ENCODE measurements at regions not wholly inside any gene's neighbourhood (a gene's known extent, or its start where the extent isn't known, plus 50 kb on each side); places are given as distances from the start of the nearest gene placed in this dataset.
"Not testable (repeated sequence)": the region's sequence is repeated elsewhere in the genome, so short reads cannot be mapped to it uniquely, and the experiment has no call there.

DNA sequence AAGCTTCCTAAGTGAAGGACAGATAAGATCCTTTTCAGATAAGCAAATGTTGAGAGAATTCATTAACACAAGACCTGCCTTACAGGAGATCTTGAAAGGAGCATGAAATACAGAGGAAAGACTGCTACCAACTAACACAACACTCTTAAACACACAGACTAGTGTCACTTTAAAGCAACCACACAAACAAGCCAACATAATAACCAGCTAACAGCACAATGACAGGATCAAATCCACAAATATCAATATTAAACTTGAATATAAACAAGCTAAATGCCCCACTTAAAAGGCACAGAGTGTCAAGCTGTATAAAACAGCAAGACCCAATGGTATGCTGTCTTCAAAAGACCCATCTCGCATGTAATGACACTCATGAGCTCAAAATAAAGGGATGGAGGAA, 70.8 kb upstream of the HMGXB4 start:
- DNase-seq: no peak

DNA sequence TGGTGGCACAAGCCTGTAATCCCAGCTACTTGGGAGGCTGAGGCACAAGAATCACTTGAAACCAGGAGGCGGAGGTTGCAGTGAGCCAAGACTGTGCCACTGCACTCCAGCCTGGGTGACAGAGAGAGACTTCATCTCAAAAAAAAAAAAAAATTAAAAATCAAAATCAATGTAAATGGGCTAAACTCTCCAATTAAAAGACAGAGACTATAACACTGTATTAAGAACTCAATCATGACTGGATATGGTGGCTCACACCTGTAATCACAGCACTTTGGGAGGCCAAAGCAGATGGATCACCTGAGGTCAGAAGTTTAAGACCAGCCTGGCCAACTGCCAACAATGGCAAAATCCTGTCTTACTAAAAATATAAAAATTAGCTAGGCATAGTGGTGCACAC, 68.4 kb upstream of the HMGXB4 start:
- DNase-seq: not testable (repeated sequence)

DNA sequence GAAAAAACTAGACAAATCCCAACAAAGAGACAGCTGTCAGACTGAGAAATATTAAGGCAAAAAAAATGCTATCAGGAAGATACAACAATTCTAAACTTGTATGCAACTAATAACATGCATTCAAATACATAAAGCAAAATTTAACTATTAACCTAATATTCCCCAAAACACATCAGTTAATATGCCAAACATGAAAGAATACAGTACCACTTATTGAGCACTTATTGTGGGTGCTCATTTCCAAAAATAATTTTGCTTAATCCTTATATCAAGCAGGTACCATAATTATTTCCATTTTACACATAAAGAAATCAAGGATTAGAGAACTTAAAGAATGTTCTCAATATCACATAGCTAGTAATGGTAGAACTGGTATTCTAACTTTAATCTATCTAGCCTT, 67.7 kb upstream of the HMGXB4 start:
- DNase-seq: no peak

DNA sequence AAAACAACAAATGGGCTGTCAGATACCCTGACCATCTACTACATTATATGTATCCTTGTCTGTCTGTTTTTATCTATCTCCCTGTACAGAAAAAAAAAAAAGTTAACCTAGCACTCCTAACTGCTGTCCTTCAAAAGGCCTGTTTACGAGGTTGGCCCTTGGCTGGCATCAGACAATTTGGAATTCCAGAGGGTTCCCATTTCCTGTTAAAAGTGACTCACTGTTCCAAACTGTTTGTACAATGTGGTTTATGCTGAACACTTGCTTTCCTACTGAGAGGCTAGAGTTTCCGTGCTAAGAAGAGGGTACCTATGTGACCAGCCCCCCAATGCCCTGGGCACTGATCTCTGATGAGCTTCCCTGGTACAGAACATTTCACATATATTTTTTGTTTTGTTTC, 65.9 kb upstream of the HMGXB4 start:
- no peak for DNase-seq

DNA sequence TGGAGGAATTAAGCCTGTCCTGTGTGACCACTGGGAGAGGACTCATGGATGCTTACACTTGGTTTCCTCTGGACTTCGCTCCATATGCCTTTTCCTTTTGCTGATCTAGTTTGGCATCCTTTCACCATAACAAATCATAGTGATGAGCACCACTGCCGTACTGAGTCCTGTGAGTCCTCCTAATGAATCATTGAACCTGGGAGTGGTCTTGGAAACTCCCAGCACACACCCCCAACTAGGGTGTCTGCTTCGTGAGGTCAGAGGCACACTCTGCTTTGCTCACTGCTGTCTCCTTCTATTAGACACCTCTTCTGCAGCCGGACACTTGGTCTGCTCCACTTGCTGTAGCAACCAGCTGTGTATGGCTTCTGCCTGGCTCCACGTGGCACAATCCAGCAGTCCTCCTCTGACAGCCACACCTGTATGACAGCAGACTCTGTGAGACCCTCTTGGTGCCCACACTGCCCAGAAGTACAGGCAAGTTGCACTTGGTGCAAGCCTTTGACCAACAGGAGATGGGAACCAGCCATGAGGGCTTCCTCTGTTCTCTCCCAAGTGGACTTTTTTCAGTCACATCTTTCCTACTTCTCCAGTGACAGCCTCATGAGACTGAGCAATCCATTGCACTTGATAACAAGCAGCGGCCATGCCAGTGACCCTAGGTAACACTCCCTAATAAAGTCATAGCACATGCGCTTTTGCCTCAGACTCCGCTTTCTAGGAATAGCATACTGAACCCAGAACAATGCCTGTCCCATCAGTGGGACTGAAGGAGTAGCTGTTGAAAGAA, 65.0 kb upstream of the HMGXB4 start:
- no peak for DNase-seq

DNA sequence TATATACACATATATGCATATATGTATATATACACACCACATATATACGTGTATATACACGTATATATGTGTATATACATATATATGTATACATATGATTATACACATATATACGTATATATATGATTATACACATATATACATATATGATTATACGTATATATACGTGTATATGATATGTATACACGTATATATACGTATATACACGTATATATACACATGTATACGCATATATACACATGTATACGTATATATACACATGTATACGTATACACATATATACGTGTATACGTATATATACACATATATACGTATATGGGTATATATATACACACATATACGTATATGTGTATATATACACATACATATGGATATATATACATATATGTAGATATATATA, 62.1 kb upstream of the HMGXB4 start:
- no peak for DNase-seq

DNA sequence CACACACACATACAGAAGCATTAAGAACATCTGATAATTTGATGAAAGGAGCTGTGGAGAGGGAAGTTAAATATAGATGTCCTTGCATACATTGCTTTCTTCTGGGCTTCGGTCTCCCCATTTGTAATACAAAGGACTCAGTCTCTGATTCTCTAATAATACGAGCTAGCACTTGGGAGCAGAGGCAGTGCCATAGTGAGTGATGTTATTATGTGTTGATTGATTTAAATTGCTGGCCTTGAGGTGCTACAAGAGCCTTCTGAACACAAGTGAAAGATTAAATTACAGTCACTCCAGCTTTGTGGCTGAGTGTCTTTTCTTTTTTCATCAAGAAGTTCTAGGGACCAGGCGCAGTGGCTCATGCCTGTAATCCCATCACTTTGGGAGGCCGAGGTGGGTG, 61.5 kb upstream of the HMGXB4 start:
- no peak for DNase-seq

DNA sequence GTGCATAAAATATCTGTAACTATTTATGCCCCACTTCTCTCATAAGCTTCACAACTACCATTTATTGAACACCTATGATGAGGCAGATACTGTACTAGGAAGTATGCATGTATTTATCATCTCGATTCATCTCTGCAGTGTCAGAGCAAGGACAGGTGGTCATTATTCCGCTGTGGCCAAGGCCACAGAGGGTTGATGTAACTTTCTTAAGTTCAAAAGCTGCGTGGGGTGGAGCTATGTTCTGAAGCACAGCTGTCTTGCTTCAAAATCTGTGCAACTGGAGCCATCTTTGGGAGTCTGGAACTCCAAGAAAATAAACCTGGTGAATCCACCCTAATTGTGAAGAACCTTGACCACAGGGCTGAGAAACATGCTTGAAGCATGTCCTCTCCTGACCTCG, 60.2 kb upstream of the HMGXB4 start:
- DNase-seq: no peak

DNA sequence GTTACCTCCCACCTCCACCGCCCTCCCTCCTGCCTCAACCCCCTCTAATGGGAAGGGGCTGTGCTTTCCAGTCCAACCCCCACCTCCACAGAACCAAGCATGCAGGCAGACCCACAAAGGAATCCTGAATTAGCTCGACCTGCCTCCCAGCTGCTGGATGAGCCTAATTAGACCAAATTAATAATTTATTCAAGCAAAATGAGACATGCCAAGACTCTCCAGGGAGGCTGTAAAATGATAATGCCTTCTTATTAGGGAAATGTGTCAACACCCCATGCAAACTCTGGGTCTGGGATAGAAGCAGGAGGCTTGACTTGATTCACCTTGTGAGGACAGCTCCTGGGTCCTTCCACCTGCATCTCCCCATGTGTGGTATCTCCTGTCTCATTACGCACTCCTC, 59.4 kb upstream of the HMGXB4 start:
- peak; percentile 56 for DNase-seq

DNA sequence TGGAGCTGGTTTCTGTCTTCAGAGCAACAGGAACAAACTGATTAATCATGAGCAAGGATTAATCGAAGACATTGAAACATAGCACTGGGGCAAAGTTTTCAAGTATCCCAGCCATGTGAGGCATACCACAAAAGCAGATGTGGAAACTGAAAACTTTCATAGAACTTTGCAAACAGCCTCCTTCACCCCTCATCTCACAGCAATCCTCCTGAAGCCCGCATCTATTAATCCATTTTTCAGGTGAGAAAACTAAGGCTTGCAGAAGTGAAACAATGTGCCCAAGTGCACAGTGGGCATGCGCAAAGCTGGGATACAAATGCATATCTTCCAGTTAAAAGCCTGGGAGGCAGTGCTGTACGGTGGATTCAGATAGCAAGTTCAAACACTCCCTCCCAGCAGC, 58.6 kb upstream of the HMGXB4 start:
- no peak for DNase-seq

DNA sequence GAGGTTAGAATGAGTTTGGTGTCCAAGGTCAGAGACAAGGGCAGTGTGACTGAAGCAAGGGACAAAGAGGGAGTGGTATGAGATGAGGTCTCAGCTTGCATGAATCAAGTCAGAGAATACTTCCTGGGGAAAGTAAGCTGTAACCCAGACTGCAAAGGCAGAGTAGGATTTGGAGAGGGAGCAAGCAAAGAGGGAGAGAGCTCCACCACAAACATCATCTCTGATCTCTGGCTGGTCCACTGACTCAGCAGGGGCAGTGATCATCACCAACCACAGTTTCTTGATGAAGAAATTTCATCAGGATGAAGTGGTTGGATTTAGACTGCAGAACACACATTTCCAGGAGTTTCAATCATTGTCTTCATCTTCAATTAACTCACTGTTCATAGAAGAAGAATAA, 54.9 kb upstream of the HMGXB4 start:
- DNase-seq: no peak

DNA sequence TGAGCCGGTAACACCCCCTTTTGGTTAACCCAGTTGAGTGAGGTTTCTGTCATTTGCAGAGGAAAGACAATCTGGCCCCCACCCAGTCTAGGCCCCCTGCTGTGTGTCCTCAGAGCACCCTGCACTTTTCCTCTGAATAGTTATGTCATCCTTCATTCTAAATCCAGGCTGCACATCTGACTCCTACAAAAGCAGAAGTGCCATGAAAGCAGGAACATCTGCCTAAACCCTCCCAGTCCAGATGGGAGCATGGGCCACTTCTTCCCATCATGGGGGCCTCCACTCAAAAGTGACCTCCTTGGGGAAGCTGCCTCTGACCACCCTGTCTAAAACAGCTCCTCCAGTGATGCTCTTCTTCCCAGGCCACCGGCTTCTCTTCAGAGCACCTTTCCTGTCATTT, 53.7 kb upstream of the HMGXB4 start:
- DNase-seq: peak; percentile 29

DNA sequence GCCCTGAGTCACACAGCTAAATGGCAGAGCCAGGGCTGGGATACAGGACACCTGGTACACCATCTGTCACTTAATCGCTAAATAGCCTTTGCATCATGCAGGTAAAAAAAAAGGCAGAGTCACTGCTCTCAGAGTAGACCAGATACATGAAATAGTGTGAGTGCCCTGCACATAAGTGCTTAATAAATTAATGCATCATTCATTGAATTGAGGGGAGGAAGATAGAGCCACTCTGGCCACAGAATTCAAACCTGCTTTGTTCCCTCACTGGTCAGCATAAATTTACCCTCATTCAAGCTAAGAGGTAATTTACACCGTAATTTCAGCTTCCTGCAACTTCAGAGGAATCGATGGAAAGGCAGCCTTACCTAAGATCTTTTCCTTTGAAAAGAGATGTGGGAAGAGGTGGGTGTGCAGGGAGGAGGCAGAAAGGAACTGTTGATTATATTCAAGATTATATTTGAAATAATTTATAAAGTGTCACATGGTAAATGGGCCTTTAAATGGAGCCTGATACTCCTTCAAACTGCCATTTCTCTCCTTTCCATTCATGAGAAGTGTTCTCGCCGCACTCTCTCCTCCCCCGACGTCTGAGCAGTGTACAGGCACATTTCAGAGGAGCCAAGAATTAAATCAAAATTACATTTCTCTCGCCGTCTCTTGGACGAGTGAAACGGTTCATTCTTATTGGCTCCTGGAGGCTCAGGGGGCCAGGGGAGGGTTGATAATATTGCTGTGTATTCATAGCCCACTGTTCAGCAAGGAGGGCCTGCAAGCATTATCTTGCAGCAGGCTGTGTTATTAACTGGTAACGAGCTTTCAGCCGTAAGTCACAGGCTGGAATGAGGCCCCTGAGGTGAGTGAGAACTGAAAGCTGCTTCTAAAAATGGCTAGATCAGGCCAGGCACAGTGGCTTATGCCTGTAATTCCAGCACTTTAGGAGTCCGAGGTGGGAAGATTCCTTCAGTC, 52.2 kb upstream of the HMGXB4 start:
- DNase-seq: peak; percentile 65

DNA sequence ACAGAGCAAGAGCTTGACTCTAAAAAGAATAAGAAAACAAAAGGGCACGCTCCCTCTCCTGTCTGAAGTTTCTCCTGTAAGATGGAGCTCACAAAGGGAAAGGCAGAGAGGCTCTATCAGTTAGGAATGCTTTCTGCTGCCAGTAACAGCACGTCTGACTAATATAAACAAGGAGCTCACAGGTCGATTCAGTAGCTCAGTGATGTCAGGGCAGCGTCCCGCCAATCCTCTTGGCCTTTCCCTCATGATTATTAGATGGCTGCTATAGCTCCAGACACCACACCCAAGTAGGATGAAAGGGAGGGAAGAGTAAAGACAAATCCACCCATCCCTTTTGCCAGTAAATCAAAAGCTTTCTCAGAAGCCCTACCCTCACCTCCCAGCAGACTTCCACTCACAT, 51.3 kb upstream of the HMGXB4 start:
- no peak for DNase-seq

DNA sequence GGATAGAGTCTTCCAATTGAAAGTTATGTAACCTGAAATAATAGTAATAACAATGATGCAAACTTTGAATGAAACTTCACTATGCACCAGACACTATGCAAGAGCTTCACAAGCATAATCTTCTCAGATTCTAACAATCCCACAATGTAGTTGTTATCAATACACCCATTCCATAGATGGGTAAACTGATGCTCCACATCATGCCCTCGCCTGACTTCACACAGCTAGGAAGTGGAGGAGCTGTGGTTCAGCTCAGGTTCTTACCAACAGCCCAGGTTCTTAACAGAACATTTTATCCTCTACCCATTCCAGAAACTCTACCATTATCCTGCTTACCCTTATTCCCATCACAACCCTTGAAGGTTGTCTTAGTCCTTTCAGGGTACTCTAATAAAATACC, 50.4 kb upstream of the HMGXB4 start:
- DNase-seq: no peak

Measured in NCI-H69 (cell line).